Loucy (cell line): ENCODE measurements at regions not wholly inside any gene's neighbourhood (a gene's known extent, or its start where the extent isn't known, plus 50 kb on each side); places are given as distances from the start of the nearest gene placed in this dataset.

Source experiments
- H2AFZ ChIP-seq: fragments of 200-600 bp; sonication (generic); 2 replicates; pipeline ENCODE4 v1.6.0; 2016; ENCODE audit warnings: antibody characterized with exemption, mild to moderate bottlenecking, low read length, moderate library complexity
- H3F3A ChIP-seq: fragments of 200-600 bp; 2 replicates; pipeline ENCODE4 v1.6.0; 2016; ENCODE audit warnings: antibody characterized with exemption, low read depth, mild to moderate bottlenecking
- H3K27me3 ChIP-seq: fragments of 200-600 bp; sonication (generic); 2 replicates; pipeline ENCODE4 v1.6.1; 2014; ENCODE audit warnings: low read length, mild to moderate bottlenecking; ENCODE audit not compliant: insufficient read depth, poor library complexity, severe bottlenecking
- H3K36me3 ChIP-seq: fragments of 200-600 bp; sonication (generic); 2 replicates; pipeline ENCODE4 v1.6.1; 2016; ENCODE audit warnings: low read length; ENCODE audit not compliant: insufficient read depth
- H3K4me1 ChIP-seq: fragments of 200-600 bp; sonication (generic); 2 replicates; pipeline ENCODE4 v1.5.1; 2014; ENCODE audit warnings: low read length, mild to moderate bottlenecking; ENCODE audit not compliant: insufficient read depth, poor library complexity, severe bottlenecking
- H3K4me2 ChIP-seq: fragments of 200-600 bp; sonication (generic); 2 replicates; pipeline ENCODE4 v1.6.0; 2014; ENCODE audit warnings: antibody characterized with exemption, low read length, low read depth, mild to moderate bottlenecking; ENCODE audit not compliant: poor library complexity, severe bottlenecking
- H3K4me3 ChIP-seq: fragments of 200-600 bp; sonication (generic); 2 replicates; pipeline ENCODE4 v1.5.1; 2014; ENCODE audit warnings: low read length, mild to moderate bottlenecking, mixed read lengths; ENCODE audit not compliant: poor library complexity, severe bottlenecking
- H3K79me2 ChIP-seq: fragments of 200-600 bp; sonication (generic); 2 replicates; pipeline ENCODE4 v1.6.1; 2014; ENCODE audit warnings: low read length; ENCODE audit not compliant: insufficient read depth
- H3K9ac ChIP-seq: fragments of 200-600 bp; sonication (generic); 2 replicates; pipeline ENCODE4 v1.6.0; 2014; ENCODE audit warnings: mild to moderate bottlenecking, low read depth, low read length, moderate library complexity; ENCODE audit not compliant: poor library complexity, severe bottlenecking
- H3K9me2 ChIP-seq: fragments of 200-600 bp; sonication (generic); replicated peaks from 2 replicates; pipeline ENCODE4 v1.6.1; 2016; ENCODE audit warnings: low read depth, low read length, mixed read lengths
- H3K9me3 ChIP-seq: fragments of 200-600 bp; sonication (generic); 2 replicates; pipeline ENCODE4 v1.6.1; 2014; ENCODE audit warnings: mild to moderate bottlenecking, antibody characterized with exemption, low read length, low read depth; ENCODE audit not compliant: insufficient read depth
- H4K20me1 ChIP-seq: fragments of 200-600 bp; sonication (generic); 2 replicates; pipeline ENCODE4 v1.6.0; 2014; ENCODE audit warnings: antibody characterized with exemption, low read length, mild to moderate bottlenecking; ENCODE audit not compliant: insufficient read depth, poor library complexity, severe bottlenecking
- CTCF ChIP-seq: fragments of 200-600 bp; sonication (generic); conservative IDR thresholded peaks from 2 replicates; pipeline ENCODE4 v1.5.1; 2014; ENCODE audit warnings: mild to moderate bottlenecking, antibody characterized with exemption, low read length
- EZH2phosphoT487 ChIP-seq: fragments of 200-600 bp; IDR thresholded peaks from 2 replicates; pipeline ENCODE4 v1.6.1; 2018; ENCODE audit warnings: antibody characterized with exemption, mild to moderate bottlenecking, moderate library complexity, borderline replicate concordance

GRCh38 chr22:22071455-22071854 is 88.9 kb upstream of the TOP3B start:
- no peaks in the 10 kb centered on the region for H3K9me2 ChIP-seq
- H3K4me3 ChIP-seq, result no peak overlapping the region
- H3K4me2 ChIP-seq, result no peak overlapping the region
- H3K9me3 ChIP-seq, result no peaks in the 10 kb centered on the region
- no peaks in the 10 kb centered on the region for H3K79me2 ChIP-seq
- H3K9ac ChIP-seq, result no peak overlapping the region
- no peaks in the 10 kb centered on the region for H3K4me1 ChIP-seq
- no peaks in the 10 kb centered on the region for H3K36me3 ChIP-seq
- H3F3A ChIP-seq, result no peaks in the 10 kb centered on the region
- TF ChIP-seq EZH2phosphoT487, result no peak
- TF ChIP-seq CTCF, result no peak
- H2AFZ ChIP-seq, result no peak overlapping the region
- H3K27me3 ChIP-seq, result no peaks in the 10 kb centered on the region
- H4K20me1 ChIP-seq, result no peaks in the 10 kb centered on the region

GRCh38 chr22:22070371-22070824 is 87.8 kb upstream of the TOP3B start:
- Histone ChIP-seq H3K4me2 (no peak overlapping the region), H3K9me3 (no peaks in the 10 kb centered on the region), H3K4me3 (no peak overlapping the region)

GRCh38 chr22:22069450-22070370 is 87.1 kb upstream of the TOP3B start:
- no peak overlapping the region for H3K9ac ChIP-seq
- H3K9me3 ChIP-seq, result no peaks in the 10 kb centered on the region
- no peaks in the 10 kb centered on the region for H3K79me2 ChIP-seq
- H3K4me2 ChIP-seq, result no peak overlapping the region
- H4K20me1 ChIP-seq, result no peaks in the 10 kb centered on the region
- H3F3A ChIP-seq, result no peaks in the 10 kb centered on the region
- no peak overlapping the region for H2AFZ ChIP-seq
- H3K36me3 ChIP-seq, result no peaks in the 10 kb centered on the region
- no peaks in the 10 kb centered on the region for H3K27me3 ChIP-seq
- TF ChIP-seq CTCF, result no peak
- no peak for TF ChIP-seq EZH2phosphoT487
- H3K4me3 ChIP-seq, result no peak overlapping the region
- no peaks in the 10 kb centered on the region for H3K4me1 ChIP-seq
- no peaks in the 10 kb centered on the region for H3K9me2 ChIP-seq

More at GRCh38 chr22:22070371-22070824, 87.8 kb upstream of the TOP3B start:
- H3K27me3 ChIP-seq, result no peaks in the 10 kb centered on the region
- no peaks in the 10 kb centered on the region for H3F3A ChIP-seq
- H3K9me2 ChIP-seq, result no peaks in the 10 kb centered on the region
- no peak for TF ChIP-seq CTCF
- TF ChIP-seq EZH2phosphoT487, result no peak
- H4K20me1 ChIP-seq, result no peaks in the 10 kb centered on the region
- no peak overlapping the region for H2AFZ ChIP-seq
- H3K79me2 ChIP-seq, result no peaks in the 10 kb centered on the region
- no peaks in the 10 kb centered on the region for H3K4me1 ChIP-seq
- H3K36me3 ChIP-seq, result no peaks in the 10 kb centered on the region
- no peak overlapping the region for H3K9ac ChIP-seq
